ENCODE measurements at regions not wholly inside any gene's neighbourhood (a gene's known extent, or its start where the extent isn't known, plus 50 kb on each side); places are given as distances from the start of the nearest gene placed in this dataset.

- no peak for DNase-seq
Measured at GRCh38 chr6:140138311-140139010, 764.0 kb upstream of the CITED2 start.

- no peak for DNase-seq
Measured at GRCh38 chr6:140134224-140134623, 759.8 kb upstream of the CITED2 start.

- DNase-seq, result no peak
Measured at GRCh38 chr6:140130074-140130473, 755.6 kb upstream of the CITED2 start.

- DNase-seq, result no peak
Measured at GRCh38 chr6:140124498-140124897, 750.0 kb upstream of the CITED2 start.

GRCh38 chr6:140108167-140108566 is 733.7 kb upstream of the CITED2 start:
- DNase-seq, result no peak

GRCh38 chr6:140107216-140107615 is 732.8 kb upstream of the CITED2 start:
- DNase-seq, result no peak

- no peak for DNase-seq
Measured at GRCh38 chr6:140105857-140106256, 731.4 kb upstream of the CITED2 start.

- DNase-seq, result no peak
Measured at GRCh38 chr6:140105241-140105640, 730.8 kb upstream of the CITED2 start.

GRCh38 chr6:140101818-140102217 is 727.4 kb upstream of the CITED2 start:
- no peak for DNase-seq

- DNase-seq, result no peak
Measured at GRCh38 chr6:140101367-140101766, 726.9 kb upstream of the CITED2 start.

GRCh38 chr6:140095532-140095931 is 721.1 kb upstream of the CITED2 start:
- no peak for DNase-seq

- DNase-seq, result no peak
Measured at GRCh38 chr6:140091895-140092294, 717.4 kb upstream of the CITED2 start.

- no peak for DNase-seq
Measured at GRCh38 chr6:140090871-140091270, 716.4 kb upstream of the CITED2 start.

- no peak for DNase-seq
Measured at GRCh38 chr6:140083375-140083774, 708.9 kb upstream of the CITED2 start.

GRCh38 chr6:140082867-140083297 is 708.4 kb upstream of the CITED2 start:
- peak in 1 of 2 donors; percentile 63 for DNase-seq

- peak; percentile 55 to 56 for DNase-seq
Measured at GRCh38 chr6:140079328-140079727, 704.9 kb upstream of the CITED2 start.

- DNase-seq, result peak; percentile 69 to 70
Measured at GRCh38 chr6:140078561-140079125, 704.2 kb upstream of the CITED2 start.

GRCh38 chr6:140077827-140078560 is 703.5 kb upstream of the CITED2 start:
- no peak for DNase-seq

GRCh38 chr6:140076105-140076504 is 701.7 kb upstream of the CITED2 start:
- no peak for DNase-seq

GRCh38 chr6:140073456-140073855 is 699.0 kb upstream of the CITED2 start:
- DNase-seq, result no peak

GRCh38 chr6:140071601-140072062 is 697.2 kb upstream of the CITED2 start:
- DNase-seq, result no peak

- DNase-seq, result peak; percentile 52 to 58
Measured at GRCh38 chr6:140070846-140071473, 696.5 kb upstream of the CITED2 start.
